Natural killer cell (primary cell): ENCODE measurements at regions not wholly inside any gene's neighbourhood (a gene's known extent, or its start where the extent isn't known, plus 50 kb on each side); places are given as distances from the start of the nearest gene placed in this dataset.

ENCODE experiments used
- ATAC-seq, 3 donors: fragments of 150-1000 bp in 2 of 3; fragments of 200-7000 bp in 1 of 3; cut with Tn5 transposase; 1 replicate in 1 of 3; 2 replicates in 2 of 3; pipeline ENCODE4 v1.10.0; 2021; ENCODE audit warnings: mild to moderate bottlenecking in 2 of 3, moderate library complexity in 2 of 3
- DNase-seq, 2 donors: peaks; one replicate each; pipeline versions ENCODE4 v3.0.0 to v3.0.0-alpha.2; 2013 to 2021; ENCODE audit warnings: mixed read lengths in 1 of 2
- H3K27ac ChIP-seq: one replicate; pipeline ENCODE4 v1.5.1; 2013; ENCODE audit warnings: mild to moderate bottlenecking, low read length
- H3K27me3 ChIP-seq: one replicate; pipeline ENCODE4 v1.6.1; 2013; ENCODE audit warnings: low read length; ENCODE audit not compliant: control insufficient read depth, insufficient read depth
- H3K36me3 ChIP-seq: one replicate; pipeline ENCODE4 v1.6.1; 2013; ENCODE audit warnings: low read length; ENCODE audit not compliant: control insufficient read depth, insufficient read depth
- H3K4me1 ChIP-seq: one replicate; pipeline ENCODE4 v1.6.1; 2013; ENCODE audit warnings: low read length; ENCODE audit not compliant: control insufficient read depth, insufficient read depth
- H3K4me3 ChIP-seq: one replicate; pipeline ENCODE4 v1.5.1; 2013; ENCODE audit warnings: low read length
- H3K9me3 ChIP-seq: one replicate; pipeline ENCODE4 v1.6.1; 2013; ENCODE audit warnings: low read length; ENCODE audit not compliant: control insufficient read depth, insufficient read depth
- H3K27ac Mint-ChIP-seq, 2 donors: one replicate each; pipeline ENCODE4 v1.8.0; 2022; ENCODE audit warnings: mild to moderate bottlenecking in 2 of 2, mixed read lengths in 2 of 2, moderate library complexity in 1 of 2
- H3K27me3 Mint-ChIP-seq, 2 donors: one replicate each; pipeline ENCODE4 v1.8.0; 2022; ENCODE audit warnings: low read depth in 2 of 2, mixed read lengths in 2 of 2
- H3K36me3 Mint-ChIP-seq: one replicate; pipeline ENCODE4 v1.8.0; 2022; ENCODE audit warnings: mixed read lengths
- H3K4me1 Mint-ChIP-seq, 2 donors: one replicate each; pipeline ENCODE4 v1.8.0; 2022; ENCODE audit warnings: mixed read lengths in 2 of 2
- H3K4me3 Mint-ChIP-seq: one replicate; pipeline ENCODE4 v1.8.0; 2022; ENCODE audit warnings: mild to moderate bottlenecking, moderate library complexity, mixed read lengths
- H3K9me3 Mint-ChIP-seq, 2 donors: one replicate each; pipeline ENCODE4 v1.8.0; 2022; ENCODE audit warnings: mixed read lengths in 2 of 2
- CTCF ChIP-seq: fragments of 200-600 bp; IDR thresholded peaks from one replicate; pipeline ENCODE4 v1.8.0; 2022; ENCODE audit warnings: antibody characterized with exemption
- WGBS: methylation state at CpG from one replicate; pipeline ENCODE4 v1.1.7; 2013; ENCODE audit warnings: missing lambda C conversion rate; ENCODE audit not compliant: insufficient coverage; 5-methylcytosine and 5-hydroxymethylcytosine counted together
- intact Hi-C: fragments of 100-400 bp; cut with micrococcal nuclease; formaldehyde crosslinking; loops from one replicate; pipeline ENCODE4 v1.14.2; 2022

GRCh38 chr3:175896655-175897054 lies 1037.5 kb downstream of the NAALADL2 start:
- ATAC-seq = no peak
- no peaks in the 10 kb centered on the region for H3K27me3 Mint-ChIP-seq
- Histone ChIP-seq H3K27ac (no peak overlapping the region), H3K27me3 (no peaks in the 10 kb centered on the region), H3K4me1 (no peaks in the 10 kb centered on the region), H3K4me3 (no peak overlapping the region), H3K36me3 (no peaks in the 10 kb centered on the region), H3K9me3 (peaks cover 10% of the 10 kb centered on the region)
- H3K9me3 Mint-ChIP-seq = peaks cover 7 to 15% of the 10 kb centered on the region in 2 donors
- H3K4me3 Mint-ChIP-seq = no peak overlapping the region
- H3K4me1 Mint-ChIP-seq = no peaks in the 10 kb centered on the region
- TF ChIP-seq CTCF = no peak
- H3K36me3 Mint-ChIP-seq = peaks cover 4% of the 10 kb centered on the region
- intact Hi-C loops = no loop called here
- no peak overlapping the region for H3K27ac Mint-ChIP-seq
- DNase-seq = no peak
- 81% methylated on average over 2 of the region's 2 CpGs for WGBS

- H3K4me1 ChIP-seq = no peaks in the 10 kb centered on the region
- Mint-ChIP-seq H3K4me1 (no peaks in the 10 kb centered on the region), H3K36me3 (no peaks in the 10 kb centered on the region), H3K27me3 (no peaks in the 10 kb centered on the region), H3K27ac (no peak overlapping the region), H3K4me3 (no peak overlapping the region), H3K9me3 (peaks cover 7 to 10% of the 10 kb centered on the region in 2 donors)
- no peak overlapping the region for H3K27ac ChIP-seq
- WGBS = no CpG with 5 or more reads among the region's 1 CpG
- no peaks in the 10 kb centered on the region for H3K27me3 ChIP-seq
- peaks cover 12% of the 10 kb centered on the region for H3K9me3 ChIP-seq
- intact Hi-C loops = no loop called here
- H3K4me3 ChIP-seq = no peak overlapping the region
- ATAC-seq (no peak), DNase-seq (no peak)
- H3K36me3 ChIP-seq = no peaks in the 10 kb centered on the region
- no peak for TF ChIP-seq CTCF
Measured at GRCh38 chr3:175895731-175896130, 1036.6 kb downstream of the NAALADL2 start.

GRCh38 chr3:175893566-175893965 lies 1034.4 kb downstream of the NAALADL2 start:
- Mint-ChIP-seq H3K4me1 (no peaks in the 10 kb centered on the region), H3K27ac (no peak overlapping the region), H3K4me3 (no peak overlapping the region), H3K36me3 (no peaks in the 10 kb centered on the region), H3K27me3 (no peaks in the 10 kb centered on the region), H3K9me3 (peaks cover 4 to 7% of the 10 kb centered on the region in 2 donors)
- ATAC-seq (no peak), DNase-seq (no peak)
- WGBS = 82% methylated on average over 5 of the region's 5 CpGs
- TF ChIP-seq CTCF = no peak
- H3K27ac ChIP-seq = no peak overlapping the region
- no peaks in the 10 kb centered on the region for H3K4me1 ChIP-seq
- no peaks in the 10 kb centered on the region for H3K36me3 ChIP-seq
- H3K9me3 ChIP-seq = peaks cover 12% of the 10 kb centered on the region
- no peaks in the 10 kb centered on the region for H3K27me3 ChIP-seq
- intact Hi-C loops = no loop called here
- no peak overlapping the region for H3K4me3 ChIP-seq

GRCh38 chr3:175890066-175890465 lies 1030.9 kb downstream of the NAALADL2 start:
- TF ChIP-seq CTCF = no peak
- no peaks in the 10 kb centered on the region for H3K27me3 Mint-ChIP-seq
- no peak overlapping the region for H3K4me3 Mint-ChIP-seq
- ATAC-seq (no peak), DNase-seq (no peak)
- no peaks in the 10 kb centered on the region for H3K36me3 ChIP-seq
- no peak overlapping the region for H3K27ac ChIP-seq
- H3K27me3 ChIP-seq = no peaks in the 10 kb centered on the region
- WGBS = 78% methylated on average over 1 of the region's 4 CpGs
- no peaks in the 10 kb centered on the region for H3K4me1 ChIP-seq
- peaks cover 8 to 15% of the 10 kb centered on the region in 2 donors for H3K9me3 Mint-ChIP-seq
- H3K9me3 ChIP-seq = peaks cover 15% of the 10 kb centered on the region
- H3K27ac Mint-ChIP-seq = no peak overlapping the region
- H3K36me3 Mint-ChIP-seq = no peaks in the 10 kb centered on the region
- intact Hi-C loops = no loop called here
- H3K4me3 ChIP-seq = no peak overlapping the region
- H3K4me1 Mint-ChIP-seq = no peaks in the 10 kb centered on the region
